RWPE1 (cell line): ENCODE measurements at regions not wholly inside any gene's neighbourhood (a gene's known extent, or its start where the extent isn't known, plus 50 kb on each side); places are given as distances from the start of the nearest gene placed in this dataset.
"Not testable (repeated sequence)": the region's sequence is repeated elsewhere in the genome, so short reads cannot be mapped to it uniquely, and the experiment has no call there.

Experiments
- CTCF ChIA-PET: fragments of 350-600 bp; sonication (Branson Sonifier 250); formaldehyde crosslinking; extraction: SDS; loops from one replicate; lab custom pipeline; 2021; lab: Yijun Ruan, JAX
- POLR2A ChIA-PET: fragments of 400-600 bp; formaldehyde crosslinking; extraction: SDS; loops from one replicate; lab custom pipeline; 2020; ENCODE audit warnings: antibody characterized with exemption; ENCODE audit not compliant: low non-redundant PET; lab: Yijun Ruan, JAX
- DNase-seq: peaks from one replicate; pipeline ENCODE4 v3.0.0; 2012; ENCODE audit warnings: low spot score
- H3K27ac ChIP-seq: fragments of 450-650 bp; 2 replicates; pipeline ENCODE4 v1.5.1; 2017
- TF ChIP-seq, protein P1 (sequence below): fragments of 450-650 bp; conservative IDR thresholded peaks from 2 replicates; pipeline ENCODE4 v1.5.1; 2017; ENCODE audit warnings: low read depth, mild to moderate bottlenecking

DNA sequence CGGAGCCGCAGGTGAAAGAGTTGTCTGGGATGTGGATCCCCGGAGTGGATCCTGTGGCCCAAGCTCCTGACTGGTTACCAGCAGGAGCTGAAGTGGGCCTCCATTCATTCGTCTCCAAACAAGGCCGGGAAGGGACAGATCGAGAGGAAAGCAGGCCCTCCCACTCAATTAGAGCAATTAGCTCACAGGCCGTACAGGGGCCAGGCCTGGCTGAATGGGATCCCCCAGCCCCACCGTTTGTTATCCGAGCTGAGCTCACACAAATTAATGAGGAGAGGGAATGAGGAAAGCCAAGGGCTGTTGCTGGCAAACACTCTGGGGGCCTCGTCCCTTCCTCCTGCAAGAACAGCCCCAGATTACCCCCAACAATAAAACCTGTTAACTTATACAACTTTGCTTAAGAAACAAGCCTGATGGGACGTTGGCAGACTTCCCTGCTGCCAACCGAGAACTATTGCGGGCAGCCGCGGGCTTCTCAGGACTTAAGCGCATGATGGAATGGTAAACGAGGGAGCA, 338.0 kb downstream of the BCL11A start:
- TF ChIP-seq, protein P1, sequence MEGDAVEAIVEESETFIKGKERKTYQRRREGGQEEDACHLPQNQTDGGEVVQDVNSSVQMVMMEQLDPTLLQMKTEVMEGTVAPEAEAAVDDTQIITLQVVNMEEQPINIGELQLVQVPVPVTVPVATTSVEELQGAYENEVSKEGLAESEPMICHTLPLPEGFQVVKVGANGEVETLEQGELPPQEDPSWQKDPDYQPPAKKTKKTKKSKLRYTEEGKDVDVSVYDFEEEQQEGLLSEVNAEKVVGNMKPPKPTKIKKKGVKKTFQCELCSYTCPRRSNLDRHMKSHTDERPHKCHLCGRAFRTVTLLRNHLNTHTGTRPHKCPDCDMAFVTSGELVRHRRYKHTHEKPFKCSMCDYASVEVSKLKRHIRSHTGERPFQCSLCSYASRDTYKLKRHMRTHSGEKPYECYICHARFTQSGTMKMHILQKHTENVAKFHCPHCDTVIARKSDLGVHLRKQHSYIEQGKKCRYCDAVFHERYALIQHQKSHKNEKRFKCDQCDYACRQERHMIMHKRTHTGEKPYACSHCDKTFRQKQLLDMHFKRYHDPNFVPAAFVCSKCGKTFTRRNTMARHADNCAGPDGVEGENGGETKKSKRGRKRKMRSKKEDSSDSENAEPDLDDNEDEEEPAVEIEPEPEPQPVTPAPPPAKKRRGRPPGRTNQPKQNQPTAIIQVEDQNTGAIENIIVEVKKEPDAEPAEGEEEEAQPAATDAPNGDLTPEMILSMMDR = no peak
- H3K27ac ChIP-seq = no peak overlapping the region
- ChIA-PET CTCF (interaction anchor here (0.7 kb wide), 1 partner anchor 528 kb away, joined by 4 read pairs; no protein-coding TSS in a partner anchor), POLR2A (no interaction called here)
- no peak for DNase-seq

DNA sequence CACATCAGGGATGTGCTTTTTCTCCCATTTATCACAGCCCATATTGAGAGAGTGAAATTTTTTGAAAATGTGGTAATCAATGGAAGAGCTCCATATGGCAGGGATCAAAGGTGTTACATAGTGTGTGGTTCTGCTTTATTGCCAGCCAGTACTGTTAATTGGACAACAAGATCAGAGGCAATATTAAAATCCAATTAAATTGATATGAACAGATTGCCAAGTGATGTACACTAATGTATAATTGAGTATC, 338.9 kb downstream of the BCL11A start:
- ChIA-PET CTCF (interaction anchor here (0.6 kb wide), 1 partner anchor 199 kb away, joined by 4 read pairs; no protein-coding TSS in a partner anchor), POLR2A (no interaction called here)
- DNase-seq = no peak
- no peak overlapping the region for H3K27ac ChIP-seq
- TF ChIP-seq, protein P1 = no peak

DNA sequence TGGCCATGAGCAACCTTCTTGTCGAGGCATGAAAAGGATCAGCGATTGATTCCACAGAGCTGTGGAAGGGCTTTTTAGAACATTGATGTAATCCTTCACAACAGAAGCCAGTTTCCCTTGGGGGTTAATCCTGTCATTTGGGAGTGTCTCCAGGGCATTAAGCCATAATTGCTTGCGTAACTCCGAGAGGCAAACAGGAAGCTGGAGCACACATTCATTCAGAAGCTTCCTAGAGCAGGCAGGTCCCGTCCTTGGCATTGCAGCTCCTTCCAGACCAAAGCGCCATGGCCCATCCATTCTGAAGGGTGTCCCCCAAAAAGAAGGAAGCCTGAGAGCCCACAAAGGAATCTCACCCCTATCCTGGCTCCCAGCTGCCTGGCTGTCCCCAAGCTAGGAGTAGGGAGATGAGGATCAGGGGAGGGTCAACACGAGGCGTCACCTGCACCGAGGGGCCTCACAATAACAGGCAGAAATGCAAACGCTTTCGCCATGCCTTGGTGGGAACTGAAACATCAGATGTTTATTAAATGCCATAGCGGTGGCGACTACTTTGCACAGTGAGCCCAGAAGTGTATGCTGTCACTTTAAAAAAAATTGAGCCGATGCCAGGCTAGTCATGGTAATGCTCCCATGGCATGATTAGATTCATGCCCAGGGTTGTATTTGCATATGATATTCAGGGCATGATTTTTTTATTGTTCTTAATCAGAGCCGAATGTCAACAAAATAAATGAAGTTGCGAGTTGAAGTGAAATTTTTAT, 339.4 kb downstream of the BCL11A start:
- ChIA-PET POLR2A (no interaction called here), CTCF (interaction anchor here (0.6 kb wide), 1 partner anchor 199 kb away, joined by 4 read pairs; no protein-coding TSS in a partner anchor)
- H3K27ac ChIP-seq = peak overlapping the region; percentile 87
- peak; percentile 80 for DNase-seq
- TF ChIP-seq, protein P1 = no peak

DNA sequence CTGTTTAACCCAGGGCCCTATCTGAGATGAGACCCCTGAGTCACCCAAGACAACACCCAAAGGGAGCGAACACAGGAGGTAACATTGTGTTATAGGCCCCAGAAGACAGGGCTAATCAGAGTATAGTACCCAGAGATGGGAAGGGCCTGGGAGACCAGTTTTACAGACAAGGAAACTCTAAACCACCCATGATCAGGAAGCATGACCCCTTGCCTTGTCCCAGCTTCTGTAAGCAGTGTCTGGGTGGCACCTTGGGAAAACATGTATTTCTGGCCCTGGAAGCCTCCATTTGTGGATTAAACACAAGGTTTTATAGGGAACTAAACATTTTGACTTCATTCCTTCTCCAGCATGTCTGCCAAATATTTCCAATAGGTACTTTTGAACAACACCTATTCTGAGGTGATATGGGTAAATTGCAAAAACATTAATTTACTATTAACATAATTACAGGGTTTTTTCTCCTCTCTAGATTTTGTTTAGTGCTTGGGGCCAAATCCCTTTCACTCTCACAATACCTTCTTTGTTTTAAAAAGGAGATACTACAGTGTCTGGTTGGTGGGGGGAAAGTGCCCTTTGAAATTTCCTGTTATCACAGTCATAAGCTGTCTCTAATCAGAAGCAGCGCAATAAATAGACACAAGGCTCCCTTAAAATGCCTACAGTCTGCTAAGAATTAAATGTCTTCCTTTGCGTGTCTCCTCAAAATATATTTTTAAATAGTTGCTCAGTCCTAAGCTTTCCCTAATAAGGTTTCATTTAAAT, 341.1 kb downstream of the BCL11A start:
- CTCF ChIA-PET = no interaction called here
- POLR2A ChIA-PET = interaction anchor here (0.6 kb wide), 1 partner anchor 135 kb away, joined by 3 read pairs; no protein-coding TSS in a partner anchor
- TF ChIP-seq, protein P1 = no peak
- DNase-seq = no peak
- H3K27ac ChIP-seq = no peak overlapping the region

DNA sequence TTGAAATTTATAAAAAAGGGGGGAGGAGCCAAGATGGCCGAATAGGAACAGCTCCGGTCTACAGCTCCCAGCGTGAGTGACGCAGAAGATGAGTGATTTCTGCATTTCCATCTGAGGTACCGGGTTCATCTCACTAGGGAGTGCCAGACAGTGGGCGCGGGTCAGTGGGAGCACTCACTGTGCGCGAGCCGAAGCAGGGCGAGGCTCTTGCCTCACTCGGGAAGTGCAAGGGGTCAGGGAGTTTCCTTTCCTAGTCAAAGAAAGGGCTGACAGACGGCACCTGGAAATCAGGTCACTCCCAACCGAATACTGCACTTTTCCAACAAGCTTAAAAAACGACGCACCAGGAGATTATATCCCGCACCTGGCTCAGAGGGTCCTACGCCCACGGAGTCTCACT, 364.4 kb downstream of the BCL11A start:
- H3K27ac ChIP-seq, CTCF ChIA-PET, POLR2A ChIA-PET, DNase-seq: not testable (repeated sequence)

DNA sequence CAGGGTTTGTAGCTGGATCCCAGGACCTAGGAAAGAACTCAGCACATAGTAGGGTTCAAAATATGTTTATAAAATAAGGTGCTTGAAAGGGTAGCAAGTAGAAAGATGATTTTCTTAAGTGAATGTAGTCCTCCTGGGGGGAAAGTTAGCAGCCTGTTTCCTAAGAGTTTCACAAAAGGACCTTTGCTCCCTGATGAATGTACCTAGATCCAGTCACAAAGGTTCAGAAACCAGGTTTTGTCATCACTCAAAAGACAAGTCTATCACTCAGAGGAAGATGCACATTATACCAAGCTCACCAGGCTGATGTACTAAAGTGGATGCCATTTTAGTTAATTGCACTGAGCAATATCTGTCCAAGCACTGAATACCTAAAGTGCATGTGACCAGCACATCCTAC, 378.2 kb downstream of the BCL11A start:
- ChIA-PET POLR2A (no interaction called here), CTCF (no interaction called here)
- no peak for DNase-seq
- TF ChIP-seq, protein P1 = no peak
- H3K27ac ChIP-seq = no peak overlapping the region
